HCT116 (cell line): ENCODE measurements at regions not wholly inside any gene's neighbourhood (a gene's known extent, or its start where the extent isn't known, plus 50 kb on each side); places are given as distances from the start of the nearest gene placed in this dataset.
"Not testable (repeated sequence)": the region's sequence is repeated elsewhere in the genome, so short reads cannot be mapped to it uniquely, and the experiment has no call there.

Experiments used
- CBX3 ChIP-seq: IDR thresholded peaks from 2 replicates; pipeline ENCODE4 v1.6.1; 2012; ENCODE audit warnings: low read depth
- CTCF ChIP-seq, 3 experiments: fragments of 200-600 bp in 1 of 3; sonication (generic) in 1 of 3; IDR thresholded peaks in 2 of 3; conservative IDR thresholded peaks in 1 of 3; 2 replicates each; pipeline ENCODE4 v1.5.1; 2012 to 2017; ENCODE audit warnings: low read depth in 2 of 3, low read length in 2 of 3, antibody characterized with exemption in 1 of 3, borderline replicate concordance in 1 of 3, control low read depth in 1 of 3, mild to moderate bottlenecking in 1 of 3, mixed read lengths in 1 of 3, mixed run types in 1 of 3, moderate library complexity in 1 of 3; ENCODE audit not compliant: insufficient read depth in 1 of 3
- EZH2 ChIP-seq: fragments of 200-600 bp; sonication (generic); IDR thresholded peaks from 2 replicates; pipeline ENCODE4 v1.6.1; 2017; ENCODE audit warnings: antibody characterized with exemption, mixed run types
- FOSL1 ChIP-seq: IDR thresholded peaks from 2 replicates; pipeline ENCODE4 v1.6.1; 2012; ENCODE audit warnings: low read depth
- POLR2A ChIP-seq: IDR thresholded peaks from 2 replicates; pipeline ENCODE4 v1.7.0; 2011; ENCODE audit warnings: borderline replicate concordance; ENCODE audit not compliant: insufficient read depth, insufficient read length; ENCODE audit errors: extremely low read depth
- RAD21 ChIP-seq: IDR thresholded peaks from 2 replicates; pipeline ENCODE4 v1.6.1; 2012; ENCODE audit warnings: low read depth, mild to moderate bottlenecking
- SIN3A ChIP-seq: IDR thresholded peaks from 2 replicates; pipeline ENCODE4 v1.6.1; 2012; ENCODE audit warnings: low read depth
- TF ChIP-seq, protein P1 (sequence below): IDR thresholded peaks from 2 replicates; pipeline ENCODE4 v1.6.1; 2012

DNA sequence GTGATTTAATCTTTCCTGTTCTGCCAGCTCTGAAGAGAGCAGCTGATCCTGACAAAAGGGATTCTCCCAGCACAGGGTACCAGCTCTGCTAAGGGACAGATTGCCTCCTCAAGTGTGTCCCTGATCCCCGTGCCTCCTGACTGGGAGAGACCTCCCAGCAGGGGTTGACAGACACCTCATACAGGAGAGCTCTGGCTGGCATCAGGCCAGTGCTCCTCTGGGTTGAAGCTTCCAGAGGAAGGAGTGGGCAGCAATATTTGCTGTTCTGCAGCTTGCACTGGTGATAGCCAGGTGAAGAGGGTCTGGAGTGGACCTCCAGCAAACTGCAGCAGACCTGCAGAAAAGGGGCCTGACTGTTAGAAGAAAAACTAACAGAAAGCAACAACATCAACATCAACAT lies 105.0 kb upstream of the GORAB start:
- TF ChIP-seq CTCF (IDR thresholded peaks at IDR 0.05 in 2 of 3, conservative IDR thresholded peaks at IDR 0.05 in 1 of 3; ENCODE audit: borderline replicate concordance in 1 of 3, insufficient read depth in 1 of 3, low read depth in 2 of 3, low read length in 2 of 3); POLR2A; RAD21; SIN3A; FOSL1; EZH2; CBX3: not testable (repeated sequence)
- TF ChIP-seq, protein P1, sequence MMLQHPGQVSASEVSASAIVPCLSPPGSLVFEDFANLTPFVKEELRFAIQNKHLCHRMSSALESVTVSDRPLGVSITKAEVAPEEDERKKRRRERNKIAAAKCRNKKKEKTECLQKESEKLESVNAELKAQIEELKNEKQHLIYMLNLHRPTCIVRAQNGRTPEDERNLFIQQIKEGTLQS: not testable (repeated sequence)
